ENCODE measurements at regions not wholly inside any gene's neighbourhood (a gene's known extent, or its start where the extent isn't known, plus 50 kb on each side); places are given as distances from the start of the nearest gene placed in this dataset.

- H4K20me1 ChIP-seq: no peaks in the 10 kb centered on the region
- TF ChIP-seq Cebpa-rat (IDR thresholded peaks at IDR 0.05): peak in 5 of 11 experiments; percentile 33 to 81 (median 75); a peak in 11 of 22 replicates
- no peak overlapping the region for H3K4me3 ChIP-seq
- H3K4me1 ChIP-seq: peaks cover 0 to 75% (median 12%) of the 10 kb centered on the region in 10 experiments; a peak in 12 of 20 replicates
- H3K27ac ChIP-seq: peak overlapping the region in 7 of 11 experiments; percentile 21 to 71 (median 68); a peak in 11 of 22 replicates
- no peaks in the 10 kb centered on the region for H3K36me3 ChIP-seq
- peaks cover 0 to 14% (median 0%) of the 10 kb centered on the region in 11 experiments; a peak in 6 of 22 replicates for H3K9me3 ChIP-seq (replicated peaks in 1 of 11)
- H3K4me2 ChIP-seq: peak overlapping the region in 9 of 11 experiments; percentile 8 to 86 (median 29); a peak in 15 of 22 replicates
- no peaks in the 10 kb centered on the region; a peak in 1 of 22 replicates for H3K27me3 ChIP-seq
- H3K9ac ChIP-seq: peak overlapping the region in 3 of 11 experiments; percentile 35 to 38 (median 38); a peak in 5 of 22 replicates
Measured at GRCh38 chr2:238731961-238732360, 115.9 kb upstream of the TWIST2 start.

DNA sequence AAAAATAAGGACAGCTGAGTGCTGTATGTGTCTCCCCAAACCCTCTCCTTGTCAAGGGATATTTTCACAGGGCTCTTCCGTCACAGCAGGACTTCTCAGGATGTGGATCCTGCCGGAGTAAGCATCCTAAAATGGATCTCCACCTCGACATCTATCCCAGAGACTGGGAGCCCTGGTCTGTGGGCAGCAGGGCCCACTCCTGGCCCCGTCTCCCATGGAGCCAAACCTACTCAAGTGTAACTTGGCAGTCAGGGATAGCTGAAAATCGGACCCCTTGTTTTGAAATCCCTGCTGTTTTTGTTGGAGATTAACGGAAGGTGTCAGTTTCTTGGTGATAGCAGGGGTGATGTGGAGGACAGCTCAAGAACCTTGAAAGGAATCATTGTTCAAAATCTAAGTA, 109.0 kb upstream of the TWIST2 start:
- H3K9me3 ChIP-seq (replicated peaks in 1 of 11): peaks cover 0 to 45% (median 14%) of the 10 kb centered on the region in 11 experiments; a peak in 14 of 22 replicates
- H3K4me2 ChIP-seq: no peak overlapping the region
- peaks cover 0 to 5% (median 0%) of the 10 kb centered on the region in 11 experiments; a peak in 1 of 22 replicates for H3K36me3 ChIP-seq
- H3K4me1 ChIP-seq: peaks cover 0 to 10% (median 0%) of the 10 kb centered on the region in 10 experiments; a peak in 2 of 20 replicates
- no peak for TF ChIP-seq Cebpa-rat (IDR thresholded peaks at IDR 0.05)
- H4K20me1 ChIP-seq: no peaks in the 10 kb centered on the region
- H3K4me3 ChIP-seq: no peak overlapping the region
- H3K27ac ChIP-seq: no peak overlapping the region
- H3K9ac ChIP-seq: no peak overlapping the region
- H3K27me3 ChIP-seq: no peaks in the 10 kb centered on the region

DNA sequence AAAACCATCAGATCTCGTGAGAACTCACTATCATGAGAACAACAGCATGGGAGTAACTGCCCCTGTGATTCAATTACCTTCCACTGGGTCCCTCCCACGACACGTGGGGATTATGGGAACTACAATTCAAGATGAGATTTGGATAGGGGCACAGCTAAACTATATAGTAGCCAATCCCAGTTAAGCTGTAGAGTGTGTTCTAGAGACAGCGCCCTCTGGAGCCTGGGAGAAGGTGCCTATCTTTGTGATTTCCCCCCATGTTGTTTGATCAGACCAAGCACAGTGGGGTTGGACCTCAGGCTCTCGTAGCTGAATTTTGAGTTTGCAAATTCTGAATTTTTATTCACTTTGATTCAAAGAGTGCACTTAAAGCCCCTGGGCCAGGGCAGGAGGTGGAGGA, 108.2 kb upstream of the TWIST2 start:
- no peak overlapping the region for H3K4me2 ChIP-seq
- H4K20me1 ChIP-seq: no peaks in the 10 kb centered on the region
- TF ChIP-seq Cebpa-rat (IDR thresholded peaks at IDR 0.05): no peak
- peaks cover 0 to 49% (median 21%) of the 10 kb centered on the region in 11 experiments; a peak in 15 of 22 replicates for H3K9me3 ChIP-seq (replicated peaks in 1 of 11)
- no peaks in the 10 kb centered on the region for H3K27me3 ChIP-seq
- peaks cover 0 to 5% (median 0%) of the 10 kb centered on the region in 10 experiments; a peak in 2 of 20 replicates for H3K4me1 ChIP-seq
- H3K36me3 ChIP-seq: peaks cover 0 to 5% (median 0%) of the 10 kb centered on the region in 11 experiments; a peak in 1 of 22 replicates
- no peak overlapping the region for H3K4me3 ChIP-seq
- no peak overlapping the region for H3K27ac ChIP-seq
- H3K9ac ChIP-seq: no peak overlapping the region

DNA sequence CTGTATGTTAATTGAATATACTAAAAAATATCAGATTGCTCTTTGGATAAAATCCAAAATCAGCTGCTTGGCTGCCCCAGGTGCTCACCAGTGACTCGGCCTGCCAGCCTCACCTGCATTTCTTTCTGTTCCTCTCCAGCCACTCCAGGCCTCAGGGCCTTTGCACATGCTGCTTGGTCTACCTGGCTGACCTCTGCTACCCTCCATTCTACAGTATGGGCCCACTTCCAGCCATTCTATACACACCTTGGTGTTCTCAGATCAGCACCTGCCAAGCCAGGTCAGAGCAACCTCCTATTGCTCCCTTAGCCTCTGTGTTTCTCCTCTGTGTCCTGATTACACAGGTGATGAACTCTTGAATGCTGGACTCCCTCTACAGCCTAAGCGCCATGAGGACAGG, 106.6 kb upstream of the TWIST2 start:
- Histone ChIP-seq H3K9ac (no peak overlapping the region), H3K36me3 (peaks cover 0 to 5% (median 0%) of the 10 kb centered on the region in 11 experiments; a peak in 1 of 22 replicates), H3K9me3 (replicated peaks in 1 of 11) (peaks cover 0 to 52% (median 30%) of the 10 kb centered on the region in 11 experiments; a peak in 15 of 22 replicates), H3K27me3 (no peaks in the 10 kb centered on the region), H3K4me3 (no peak overlapping the region), H3K4me2 (no peak overlapping the region), H3K4me1 (no peaks in the 10 kb centered on the region), H4K20me1 (no peaks in the 10 kb centered on the region), H3K27ac (no peak overlapping the region)
- TF ChIP-seq Cebpa-rat (IDR thresholded peaks at IDR 0.05): no peak

DNA sequence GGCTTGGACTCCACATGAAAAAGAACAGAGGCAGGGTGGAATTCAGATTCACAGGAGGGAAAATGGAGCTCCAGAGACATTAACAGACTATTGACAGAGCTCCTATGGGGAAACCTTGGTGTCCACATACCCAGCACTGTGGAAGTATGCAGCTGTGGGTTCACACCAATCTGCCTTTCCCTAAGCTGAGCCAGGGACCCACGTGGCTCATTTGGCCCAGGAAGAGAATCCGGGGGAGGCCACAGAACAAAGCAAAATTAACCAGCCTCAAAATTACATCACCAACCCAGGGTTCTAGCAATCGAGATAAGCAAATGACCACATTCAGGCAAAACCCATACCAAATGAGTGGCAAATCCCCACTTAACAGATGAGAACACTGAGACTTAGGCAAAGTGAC, 105.8 kb upstream of the TWIST2 start:
- Histone ChIP-seq H3K36me3 (peaks cover 0 to 5% (median 0%) of the 10 kb centered on the region in 11 experiments; a peak in 1 of 22 replicates), H3K27me3 (no peaks in the 10 kb centered on the region), H3K4me1 (no peaks in the 10 kb centered on the region), H4K20me1 (no peaks in the 10 kb centered on the region), H3K4me2 (no peak overlapping the region), H3K4me3 (no peak overlapping the region), H3K9me3 (replicated peaks in 1 of 11) (peaks cover 0 to 51% (median 30%) of the 10 kb centered on the region in 11 experiments; a peak in 15 of 22 replicates), H3K9ac (no peak overlapping the region), H3K27ac (no peak overlapping the region)
- TF ChIP-seq Cebpa-rat (IDR thresholded peaks at IDR 0.05): no peak

- no peak overlapping the region for H3K27ac ChIP-seq
- H3K4me3 ChIP-seq: no peak overlapping the region
- H4K20me1 ChIP-seq: no peaks in the 10 kb centered on the region
- H3K9ac ChIP-seq: no peak overlapping the region
- no peak overlapping the region for H3K4me2 ChIP-seq
- H3K9me3 ChIP-seq (replicated peaks in 1 of 11): peaks cover 0 to 45% (median 26%) of the 10 kb centered on the region in 11 experiments; a peak in 15 of 22 replicates
- TF ChIP-seq Cebpa-rat (IDR thresholded peaks at IDR 0.05): no peak
- H3K27me3 ChIP-seq: no peaks in the 10 kb centered on the region
- peaks cover 0 to 5% (median 0%) of the 10 kb centered on the region in 11 experiments; a peak in 1 of 22 replicates for H3K36me3 ChIP-seq
- H3K4me1 ChIP-seq: no peaks in the 10 kb centered on the region
Measured at GRCh38 chr2:238742664-238743063, 105.2 kb upstream of the TWIST2 start.

- Histone ChIP-seq H3K27ac (no peak overlapping the region), H3K27me3 (no peaks in the 10 kb centered on the region), H3K36me3 (peaks cover 0 to 5% (median 0%) of the 10 kb centered on the region in 11 experiments; a peak in 1 of 22 replicates), H3K4me3 (no peak overlapping the region), H4K20me1 (no peaks in the 10 kb centered on the region), H3K9ac (no peak overlapping the region), H3K9me3 (replicated peaks in 1 of 11) (peaks cover 0 to 38% (median 22%) of the 10 kb centered on the region in 11 experiments; a peak in 14 of 22 replicates), H3K4me1 (no peaks in the 10 kb centered on the region), H3K4me2 (no peak overlapping the region)
- no peak for TF ChIP-seq Cebpa-rat (IDR thresholded peaks at IDR 0.05)
Measured at GRCh38 chr2:238743243-238744065, 104.4 kb upstream of the TWIST2 start.

DNA sequence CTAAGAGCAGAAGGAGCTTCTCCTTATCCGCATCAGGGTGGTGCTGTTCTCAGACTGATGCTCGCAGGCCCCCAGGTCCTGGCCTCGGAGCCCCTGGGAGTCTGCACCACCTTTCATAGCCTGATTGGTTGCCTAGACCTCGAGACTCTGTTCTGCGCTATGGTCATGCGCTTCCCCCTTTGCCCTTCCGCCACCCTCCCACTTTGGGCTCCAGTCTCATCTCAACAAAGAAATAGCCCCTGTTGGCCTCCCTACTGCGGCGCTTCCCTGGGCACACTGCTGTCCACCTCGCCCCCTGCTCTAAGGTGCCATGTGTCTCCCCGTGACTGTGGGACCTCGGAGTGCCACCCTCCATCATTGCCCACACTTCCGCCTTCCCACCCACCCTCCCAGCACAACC, 102.9 kb upstream of the TWIST2 start:
- H3K27ac ChIP-seq: no peak overlapping the region
- no peaks in the 10 kb centered on the region for H3K27me3 ChIP-seq

DNA sequence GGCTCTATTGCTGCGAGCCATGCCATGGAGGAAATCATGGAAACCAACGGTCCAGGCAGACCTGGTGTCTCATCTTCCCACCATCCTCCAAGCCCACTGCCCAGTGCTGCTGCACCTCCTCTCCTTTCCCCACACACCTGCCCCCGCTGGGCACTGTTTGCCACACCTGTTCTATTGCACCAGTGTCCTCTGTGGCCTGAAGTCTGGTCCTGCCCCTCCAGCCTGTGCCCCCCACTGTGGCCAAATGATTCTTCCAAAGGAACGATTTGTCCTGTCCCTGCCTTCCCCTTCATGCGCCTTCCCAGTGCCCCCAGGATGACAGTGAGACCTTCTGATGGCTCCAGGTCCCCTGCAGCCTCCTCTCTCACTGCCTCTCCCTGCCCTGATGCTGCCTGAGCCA, 101.9 kb upstream of the TWIST2 start:
- Histone ChIP-seq H3K4me2 (no peak overlapping the region), H3K27me3 (no peaks in the 10 kb centered on the region), H4K20me1 (no peaks in the 10 kb centered on the region), H3K4me1 (no peaks in the 10 kb centered on the region), H3K9me3 (replicated peaks in 1 of 11) (peaks cover 13 to 51% (median 41%) of the 10 kb centered on the region in 11 experiments), H3K36me3 (peaks cover 0 to 10% (median 0%) of the 10 kb centered on the region in 11 experiments; a peak in 1 of 22 replicates), H3K9ac (no peak overlapping the region), H3K27ac (no peak overlapping the region), H3K4me3 (no peak overlapping the region)
- no peak for TF ChIP-seq Cebpa-rat (IDR thresholded peaks at IDR 0.05)

More for the DNA sequence above, 102.9 kb upstream of the TWIST2 start:
- Histone ChIP-seq H4K20me1 (no peaks in the 10 kb centered on the region), H3K9ac (no peak overlapping the region), H3K36me3 (peaks cover 0 to 7% (median 0%) of the 10 kb centered on the region in 11 experiments; a peak in 1 of 22 replicates), H3K4me2 (no peak overlapping the region), H3K9me3 (replicated peaks in 1 of 11) (peaks cover 4 to 41% (median 32%) of the 10 kb centered on the region in 11 experiments), H3K4me1 (no peaks in the 10 kb centered on the region), H3K4me3 (no peak overlapping the region)
- TF ChIP-seq Cebpa-rat (IDR thresholded peaks at IDR 0.05): no peak

Data from BLaER1 treated with 17β-estradiol and CSF1 and Interleukin-3, amounts not matched to agents 10 nM and 100 nM (cell line).